ENCODE measurements at regions not wholly inside any gene's neighbourhood (a gene's known extent, or its start where the extent isn't known, plus 50 kb on each side); places are given as distances from the start of the nearest gene placed in this dataset.

DNA sequence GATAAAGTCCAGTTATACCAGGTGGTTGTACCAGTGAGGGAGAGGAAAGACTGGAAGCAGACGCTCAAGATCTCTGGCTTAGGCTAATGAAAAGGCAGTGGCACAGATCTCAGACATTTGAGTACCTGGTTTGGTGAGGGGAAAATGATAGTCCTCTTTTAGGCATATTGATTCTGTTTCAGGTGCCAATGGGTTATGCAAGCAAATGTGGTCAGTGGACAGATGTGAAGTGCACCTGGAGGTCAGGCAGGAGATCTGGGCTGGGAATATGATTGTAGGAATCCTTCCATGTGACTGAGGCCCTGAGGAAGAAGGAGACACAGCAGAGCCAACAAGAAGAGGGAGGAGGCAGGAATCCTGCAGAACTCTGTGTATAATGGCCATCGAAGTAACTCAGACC lies 63.7 kb upstream of the SMARCA2 start:
- DNase-seq (ENCODE audit: low read depth in 1 of 2, low spot score in 1 of 2) = no peak

DNA sequence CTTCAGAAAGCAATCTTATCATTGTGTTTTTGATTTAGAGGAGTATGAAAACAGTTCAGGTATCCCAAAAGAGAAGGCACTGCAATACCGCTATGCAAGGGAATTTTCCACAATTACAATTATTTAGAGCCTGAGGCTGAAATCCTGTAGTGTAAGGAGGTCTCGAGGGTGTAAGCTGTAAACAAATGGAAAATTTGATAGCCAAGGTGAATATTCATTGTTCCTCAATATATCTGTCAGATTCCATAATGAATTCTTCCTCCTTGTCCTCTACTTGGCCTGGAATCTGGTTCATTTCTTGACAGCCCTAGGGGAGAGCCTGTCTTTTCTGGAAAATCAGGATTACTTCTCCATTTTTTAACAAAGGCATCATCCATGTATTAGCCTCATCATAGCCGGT lies 63.1 kb upstream of the SMARCA2 start:
- no peak for DNase-seq (ENCODE audit: low read depth in 1 of 2, low spot score in 1 of 2)

DNA sequence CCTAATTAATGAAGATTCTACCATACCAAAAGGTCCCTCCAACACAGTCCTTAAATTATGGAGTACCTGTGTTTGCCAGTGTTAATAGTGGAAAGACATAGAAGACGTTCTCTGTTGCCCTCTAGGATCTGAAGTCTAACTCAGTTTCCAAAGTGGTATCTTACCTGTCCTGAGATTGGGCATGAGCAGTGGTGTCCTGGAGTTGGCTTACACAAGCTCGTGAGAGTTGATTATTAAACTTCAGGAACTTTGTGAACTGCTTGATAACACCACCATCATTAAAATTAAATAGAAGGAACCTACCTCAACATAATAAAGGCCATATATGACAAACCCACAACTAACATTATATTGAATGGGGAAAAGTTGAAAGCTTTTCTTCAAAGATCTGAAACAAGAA lies 60.9 kb upstream of the SMARCA2 start:
- no peak for DNase-seq (ENCODE audit: low read depth in 1 of 2, low spot score in 1 of 2)

DNA sequence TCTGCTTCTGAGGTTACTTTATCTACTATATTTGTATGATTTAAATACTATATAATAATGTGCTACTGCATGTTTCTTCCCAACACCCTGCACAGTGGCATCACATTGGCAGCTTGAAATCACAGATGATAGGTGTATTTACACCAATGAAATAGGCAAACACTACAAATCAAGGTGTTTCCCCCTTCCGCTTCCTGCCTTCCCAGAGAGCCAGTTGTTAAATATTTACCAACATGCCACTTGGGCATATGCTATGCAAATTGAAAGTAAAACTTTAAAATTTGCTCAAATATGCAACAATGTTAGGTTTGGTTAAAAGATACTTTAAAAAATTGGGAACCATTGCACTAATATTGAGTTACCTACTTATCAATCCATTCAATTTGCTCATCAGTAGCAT lies 58.2 kb upstream of the SMARCA2 start:
- DNase-seq (ENCODE audit: low read depth in 1 of 2, low spot score in 1 of 2) = no peak

DNA sequence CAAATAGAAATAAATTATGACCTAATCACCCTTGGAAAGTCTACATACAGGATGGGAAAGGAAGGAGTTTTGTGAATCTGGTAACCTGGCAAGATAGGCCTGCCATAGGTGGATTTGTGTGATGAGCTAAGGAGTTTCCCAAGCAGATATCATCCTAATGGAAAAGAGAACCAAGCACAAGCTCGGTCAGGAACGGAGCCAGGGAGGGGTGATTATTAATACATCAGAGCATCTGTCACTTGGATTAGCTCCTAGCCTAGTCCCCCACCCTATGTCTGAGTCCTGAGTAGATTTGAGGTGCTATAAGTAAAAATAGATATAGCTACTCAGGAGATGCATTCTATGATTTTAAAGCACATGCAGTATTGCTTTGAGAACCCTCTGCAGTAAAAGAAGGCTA lies 57.3 kb upstream of the SMARCA2 start:
- DNase-seq (ENCODE audit: low read depth in 1 of 2, low spot score in 1 of 2) = no peak

DNA sequence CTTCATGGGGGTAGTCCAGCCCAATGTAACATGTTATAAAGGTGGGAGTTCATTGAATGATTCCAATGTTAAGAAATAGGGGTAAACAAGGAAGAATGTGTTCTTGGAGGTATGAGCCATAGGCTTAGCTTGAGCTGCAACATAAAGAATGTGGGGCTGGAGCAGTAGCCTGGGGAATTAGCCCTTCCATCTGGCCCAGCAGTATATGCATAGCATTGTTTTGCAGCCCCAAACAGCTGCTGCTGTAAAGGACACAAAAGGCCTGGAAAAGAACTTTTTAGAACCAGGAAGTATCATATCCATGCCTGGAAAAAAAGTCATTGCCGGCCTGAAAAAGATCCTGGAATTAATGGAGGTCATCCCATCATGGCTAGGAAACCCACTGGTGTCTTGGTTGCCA lies 55.8 kb upstream of the SMARCA2 start:
- DNase-seq (ENCODE audit: low read depth in 1 of 2, low spot score in 1 of 2) = no peak

DNA sequence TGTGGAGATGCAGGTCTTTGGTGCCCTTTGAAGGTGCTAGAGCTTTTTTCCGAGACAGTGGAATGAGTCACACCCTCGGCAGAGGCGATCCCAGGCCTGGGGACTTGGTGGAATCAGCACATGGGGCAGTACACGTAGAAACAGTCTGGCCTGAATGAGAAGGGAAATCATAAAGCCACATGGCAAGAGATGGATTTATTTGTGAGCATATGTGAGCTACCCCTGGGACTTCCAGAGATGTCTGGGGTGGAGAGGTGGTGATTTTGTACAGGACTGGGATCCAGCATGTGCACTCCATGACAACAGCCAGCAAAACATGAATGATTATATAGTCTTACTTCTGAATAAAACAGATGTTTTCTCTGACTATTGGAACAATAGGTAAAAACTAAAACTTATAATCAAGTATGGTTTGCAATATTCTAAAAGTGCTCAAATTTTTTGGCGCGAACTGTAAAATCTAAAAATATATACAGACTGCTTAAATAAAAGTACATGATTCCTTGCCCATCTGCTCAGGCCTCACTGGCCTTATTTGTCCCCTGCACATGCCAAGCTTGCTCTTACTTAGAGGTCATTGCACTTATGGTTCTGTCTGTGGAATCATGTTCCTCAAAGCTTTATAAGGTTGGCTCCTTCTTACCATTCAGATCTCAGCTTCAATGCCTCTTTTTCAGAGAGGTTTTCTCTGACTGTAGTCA lies 54.7 kb upstream of the SMARCA2 start:
- DNase-seq (ENCODE audit: low read depth in 1 of 2, low spot score in 1 of 2) = no peak

DNA sequence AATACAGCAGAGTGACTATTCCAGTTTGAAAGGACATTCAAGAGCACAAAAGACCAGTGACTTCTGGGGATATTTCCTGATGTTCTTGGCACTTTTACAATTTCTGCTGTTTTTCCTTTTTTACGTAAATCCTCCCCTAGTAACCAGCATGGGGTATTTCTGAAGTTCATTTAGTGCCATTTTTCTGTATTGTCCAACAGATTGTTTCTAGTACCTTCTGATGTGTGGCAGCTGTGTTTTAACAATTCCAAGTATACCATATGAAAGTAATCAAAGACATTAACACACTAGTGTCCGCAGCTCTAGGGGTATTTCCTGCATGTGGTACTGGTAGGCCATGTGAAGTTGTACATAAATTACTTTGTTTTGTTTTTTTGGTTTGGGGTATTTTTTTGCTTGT lies 53.0 kb upstream of the SMARCA2 start:
- no peak for DNase-seq (ENCODE audit: low read depth in 1 of 2, low spot score in 1 of 2)

DNA sequence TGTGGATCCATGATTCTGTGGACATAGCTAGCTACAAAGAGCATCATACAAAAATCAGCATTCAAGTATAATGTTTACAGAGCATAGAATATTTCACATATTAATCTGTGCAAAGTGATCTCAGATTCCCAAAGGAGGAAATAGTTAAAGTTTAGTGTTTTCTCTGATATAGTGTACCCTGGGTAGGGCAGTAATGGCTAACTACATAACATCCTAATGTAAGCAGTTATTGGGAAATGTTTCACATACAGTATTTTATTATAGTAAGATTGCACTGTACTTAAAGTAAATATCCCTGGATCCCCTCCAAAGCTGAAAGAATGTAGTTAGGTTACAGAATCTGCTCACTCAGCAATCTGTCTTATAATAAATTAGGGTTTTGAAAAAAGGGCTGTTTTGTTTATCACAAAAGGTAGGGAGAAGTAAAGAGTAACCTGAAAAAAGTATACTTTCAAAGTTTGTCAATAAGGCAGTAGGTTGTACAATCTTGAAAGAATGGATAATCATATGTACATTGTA lies 52.5 kb upstream of the SMARCA2 start:
- no peak for DNase-seq (ENCODE audit: low read depth in 1 of 2, low spot score in 1 of 2)

DNA sequence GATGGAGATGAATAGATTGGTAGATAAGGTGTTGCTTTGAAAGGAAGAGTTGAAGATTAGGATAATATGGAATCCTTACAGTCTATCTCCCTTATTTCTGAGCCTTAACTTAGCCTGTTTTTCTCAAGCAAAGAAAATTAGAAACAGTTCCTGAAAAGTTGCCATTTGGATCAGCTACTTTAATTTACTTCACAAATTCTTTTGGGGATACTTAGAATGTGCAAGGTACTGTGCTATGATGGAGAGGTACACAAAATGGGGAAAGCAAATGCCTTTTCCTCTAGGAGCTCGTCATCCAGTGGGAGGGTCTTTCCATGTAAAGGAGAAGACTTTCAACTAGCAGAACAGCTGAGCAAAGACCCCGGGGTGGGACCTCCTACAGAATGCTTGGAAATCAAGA lies 51.1 kb upstream of the SMARCA2 start:
- no peak for DNase-seq (ENCODE audit: low read depth in 1 of 2, low spot score in 1 of 2)

Measured in activated CD4-positive, alpha-beta T cell treated with anti-CD3 and anti-CD28 coated beads, Interleukin-2, amount 50 U/mL, for 24 hours (primary cell).